CD4-positive, alpha-beta T cell treated with Interferon alpha-2 for 1 hour (primary cell): ENCODE measurements at regions not wholly inside any gene's neighbourhood (a gene's known extent, or its start where the extent isn't known, plus 50 kb on each side); places are given as distances from the start of the nearest gene placed in this dataset.
"Not testable (repeated sequence)": the region's sequence is repeated elsewhere in the genome, so short reads cannot be mapped to it uniquely, and the experiment has no call there.

Source experiments
- DNase-seq, 2 donors: peaks; one replicate each; pipeline ENCODE4 v3.0.0-alpha.2; 2020 to 2022

- no peak for DNase-seq
Measured at GRCh38 chr2:39923455-39923854, 144.4 kb upstream of the THUMPD2 start.

DNA sequence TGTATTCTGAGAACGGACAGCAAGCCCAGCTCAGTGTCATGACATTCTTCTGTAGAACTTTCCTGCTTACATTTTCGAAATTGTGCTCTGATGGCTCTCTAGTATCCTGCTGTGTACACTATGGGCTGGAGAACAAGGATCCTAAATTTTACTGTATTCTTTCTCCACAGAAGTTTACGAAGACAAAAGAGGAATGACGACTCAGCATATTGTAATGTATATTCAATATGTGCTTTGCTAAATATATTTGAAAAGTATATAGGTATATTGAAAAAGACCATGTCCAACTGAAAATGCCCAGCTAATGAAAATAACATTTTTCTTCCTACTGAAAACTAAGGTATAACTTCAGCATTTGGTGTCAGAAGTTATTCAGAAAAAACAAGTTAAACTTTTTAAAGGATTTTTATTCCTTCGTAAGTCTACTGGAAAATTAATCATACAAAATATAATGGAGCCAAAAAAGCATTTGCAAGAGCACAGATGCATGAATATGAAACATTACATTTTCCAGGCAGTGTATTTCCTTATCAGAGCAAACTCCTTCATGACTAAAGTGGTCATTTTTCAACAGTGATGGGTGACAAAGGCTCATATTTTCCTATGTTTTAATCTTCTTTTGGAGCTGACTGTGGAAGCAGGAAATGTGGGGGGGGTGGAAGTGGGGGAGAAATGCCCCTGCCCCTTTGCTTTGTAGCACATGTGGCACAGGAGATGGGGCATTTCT, 143.8 kb upstream of the THUMPD2 start:
- DNase-seq, result no peak

GRCh38 chr2:39920307-39920801, 141.3 kb upstream of the THUMPD2 start:
- DNase-seq, result no peak

DNA sequence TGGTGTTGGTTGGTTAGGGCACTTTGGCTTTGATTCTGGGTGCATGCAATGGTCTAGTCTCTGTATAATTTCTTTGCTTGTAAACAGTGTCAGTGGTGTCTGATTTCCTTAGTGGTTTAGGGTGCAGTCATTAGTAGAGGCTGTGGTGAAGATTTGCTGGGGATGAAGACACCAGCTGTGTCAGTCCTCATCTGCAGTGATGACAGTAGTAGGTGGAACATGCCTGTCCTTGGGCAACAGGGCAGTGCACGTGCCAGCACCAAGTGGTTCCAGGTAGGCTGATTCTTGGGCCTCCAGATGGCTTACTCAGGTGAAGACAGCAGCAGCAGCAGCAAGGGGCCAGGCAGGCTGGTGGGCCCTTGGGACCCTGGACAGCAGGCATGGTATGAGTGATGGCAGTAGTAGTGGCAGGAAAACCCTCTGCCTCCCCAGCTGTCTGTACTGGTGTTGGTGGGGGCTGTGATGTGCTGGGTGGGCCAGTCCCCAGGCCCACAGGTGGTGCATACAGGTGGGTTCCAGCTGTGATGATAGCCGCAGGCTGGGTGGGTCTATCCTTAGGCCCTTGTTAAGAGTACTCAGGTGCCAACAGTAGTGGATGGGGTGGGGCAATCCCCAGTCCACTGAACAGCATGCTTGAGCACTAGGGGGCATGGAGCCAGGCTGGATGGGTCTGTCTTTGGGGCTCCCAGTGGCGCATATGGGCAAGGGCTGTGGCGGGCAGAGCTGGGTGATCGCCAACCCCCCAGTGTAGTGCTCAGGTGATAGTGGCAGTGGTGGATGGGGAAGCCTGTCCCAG, 140.7 kb upstream of the THUMPD2 start:
- no peak for DNase-seq

GRCh38 chr2:39918886-39919285, 139.8 kb upstream of the THUMPD2 start:
- DNase-seq, result no peak

GRCh38 chr2:39917371-39917770, 138.3 kb upstream of the THUMPD2 start:
- DNase-seq, result not testable (repeated sequence)

DNA sequence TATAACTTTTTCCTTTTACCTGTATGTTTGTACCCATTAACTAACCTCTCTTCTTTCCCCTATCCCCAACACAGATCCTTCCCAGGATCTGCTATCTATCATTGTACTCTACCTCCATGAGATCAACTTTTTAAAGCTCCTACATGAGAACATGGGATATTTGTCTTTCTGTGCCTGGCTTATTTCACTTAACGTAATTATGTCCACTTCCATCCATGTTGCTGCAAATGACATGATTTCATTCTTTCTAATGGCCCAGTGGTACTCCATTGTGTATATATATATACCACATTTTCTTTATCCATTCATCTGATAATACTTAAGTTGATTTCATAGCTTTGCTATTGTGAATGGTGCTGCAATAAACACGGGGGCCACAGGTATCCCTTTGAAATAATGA, 135.9 kb upstream of the THUMPD2 start:
- DNase-seq, result no peak

- DNase-seq, result peak in 1 of 2 donors; percentile 27
Measured at GRCh38 chr2:39913648-39914461, 134.8 kb upstream of the THUMPD2 start.

DNA sequence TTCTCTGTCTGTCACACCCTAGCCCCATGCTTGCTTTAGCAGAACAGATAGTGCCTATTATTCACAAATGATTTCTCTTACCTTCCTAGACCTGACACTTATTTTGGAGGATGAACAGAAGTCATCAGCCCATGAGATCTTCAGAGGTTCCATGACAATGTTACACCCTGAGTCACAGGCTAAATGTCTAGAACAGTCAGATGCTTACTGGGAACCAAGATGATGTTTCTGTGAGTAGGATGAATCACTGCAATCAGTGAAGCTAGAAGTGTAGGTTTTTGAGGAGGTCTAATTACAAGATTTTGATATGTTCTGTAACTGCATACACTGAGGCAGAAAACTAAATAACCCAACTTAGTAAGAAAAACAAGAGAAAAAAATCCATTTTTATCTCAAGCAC, 123.0 kb upstream of the THUMPD2 start:
- DNase-seq, result no peak

GRCh38 chr2:39898934-39899333, 119.9 kb upstream of the THUMPD2 start:
- DNase-seq, result no peak

DNA sequence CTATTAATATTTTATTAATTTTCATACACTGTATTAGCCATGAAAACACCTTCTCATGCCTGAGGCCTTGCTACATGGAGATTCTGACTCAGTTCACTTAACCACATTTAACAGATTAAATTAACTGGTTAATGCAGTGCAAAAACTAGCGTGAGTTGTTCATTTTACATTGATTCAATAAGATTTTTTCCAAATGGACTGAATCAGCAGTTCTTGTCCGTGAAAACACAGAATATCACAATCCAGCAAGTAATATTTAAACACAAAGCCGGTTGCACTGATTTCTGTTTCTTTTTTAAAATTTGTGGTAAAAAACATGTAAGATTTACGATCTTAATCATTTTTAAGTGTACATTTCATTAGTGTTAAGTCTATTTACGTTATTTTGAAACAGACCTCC, 118.2 kb upstream of the THUMPD2 start:
- no peak for DNase-seq

DNA sequence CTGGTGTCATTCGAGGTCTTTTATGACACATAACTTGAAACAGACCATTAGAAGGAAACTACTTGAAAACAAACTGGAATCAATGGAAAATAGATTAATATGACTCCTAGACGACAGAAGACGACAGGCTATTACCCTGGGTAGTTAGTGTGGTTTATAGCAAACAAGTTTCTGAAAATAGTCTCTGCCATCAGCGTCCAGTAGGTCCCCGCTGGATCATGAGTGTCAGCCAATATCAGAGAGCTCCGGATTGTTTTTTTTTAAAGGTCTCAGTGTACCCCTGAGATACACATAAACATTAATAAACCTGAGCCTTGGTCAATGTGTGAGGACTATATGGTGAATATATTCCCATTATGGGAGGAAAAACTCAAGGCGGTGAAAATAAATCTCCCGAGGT, 115.0 kb upstream of the THUMPD2 start:
- DNase-seq, result no peak

DNA sequence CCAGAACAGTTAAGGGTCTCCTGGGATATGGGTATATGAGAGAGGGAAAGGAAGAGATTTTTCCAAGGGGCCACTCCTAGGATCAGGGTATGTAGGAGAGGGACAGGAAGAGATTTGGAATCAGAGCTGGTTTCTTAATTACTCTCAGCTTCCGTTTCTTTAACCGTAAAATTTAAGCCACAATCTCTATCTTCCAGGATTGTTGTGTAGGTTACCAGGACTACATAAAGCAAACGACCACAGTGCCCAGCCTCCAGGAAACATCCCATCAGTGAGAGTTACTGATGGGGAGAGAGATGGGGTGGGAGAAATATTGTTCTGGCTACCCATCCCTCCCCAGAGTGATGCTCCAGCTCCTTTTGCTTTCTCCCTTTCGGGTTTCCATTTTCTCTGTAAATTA, 114.6 kb upstream of the THUMPD2 start:
- no peak for DNase-seq

DNA sequence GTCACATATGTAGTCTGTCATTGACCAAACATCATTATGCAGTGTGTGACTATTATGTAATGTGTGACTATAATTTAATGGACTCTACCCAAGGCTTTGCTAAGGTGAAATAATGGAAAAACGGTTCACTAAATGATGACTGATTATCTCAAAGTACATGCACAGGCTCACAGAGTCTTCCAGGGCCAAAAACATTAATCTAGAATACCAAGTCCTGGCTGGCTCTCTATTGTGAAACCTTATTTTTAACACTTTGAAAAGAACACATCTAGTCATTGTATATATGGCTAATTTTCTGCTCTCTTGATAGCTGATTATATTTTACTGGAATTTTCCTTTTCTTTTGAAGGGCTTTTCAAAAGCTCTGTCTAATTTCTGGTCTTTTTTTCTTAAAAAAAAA, 102.9 kb upstream of the THUMPD2 start:
- DNase-seq, result no peak

- no peak for DNase-seq
Measured at GRCh38 chr2:39881494-39881893, 102.4 kb upstream of the THUMPD2 start.

DNA sequence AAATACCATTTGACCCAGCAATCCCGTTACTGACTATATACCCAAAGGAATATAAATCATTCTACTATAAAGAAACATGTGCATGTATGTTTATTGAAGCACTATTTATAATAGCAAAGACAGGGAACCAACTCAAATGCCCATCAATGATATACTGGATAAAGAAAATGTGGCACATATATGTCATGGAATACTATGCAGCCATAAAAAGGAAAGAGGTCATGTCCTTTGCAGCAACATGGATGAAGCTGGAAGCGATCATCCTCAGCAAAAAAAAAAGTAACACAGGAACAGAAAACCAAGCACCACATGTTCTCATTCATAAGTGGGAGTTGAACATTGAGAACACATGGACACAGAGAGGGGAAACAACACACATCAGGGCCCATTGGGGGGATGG, 99.9 kb upstream of the THUMPD2 start:
- DNase-seq, result not testable (repeated sequence)

- no peak for DNase-seq
Measured at GRCh38 chr2:39875914-39876267, 96.8 kb upstream of the THUMPD2 start.

GRCh38 chr2:39875182-39875913, 96.3 kb upstream of the THUMPD2 start:
- DNase-seq, result no peak

GRCh38 chr2:39874236-39874635, 95.2 kb upstream of the THUMPD2 start:
- no peak for DNase-seq

DNA sequence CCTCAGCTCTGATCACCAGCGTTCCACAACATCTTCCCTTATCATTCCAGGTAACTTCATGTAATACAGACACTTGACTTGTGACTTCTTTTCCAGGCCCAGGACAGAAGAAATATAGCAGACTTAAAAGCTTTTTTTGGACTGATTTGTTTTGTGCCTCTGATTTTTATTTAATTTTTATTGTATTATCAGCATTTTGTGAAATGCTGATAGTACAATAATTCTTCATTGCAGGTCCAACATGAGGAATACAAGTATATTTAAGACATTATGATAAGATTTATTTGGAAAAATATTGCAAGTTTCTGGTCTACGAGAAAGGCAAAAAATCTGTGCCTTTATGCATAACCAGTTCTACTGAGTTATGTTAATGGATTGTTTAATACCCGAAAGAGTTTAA, 94.5 kb upstream of the THUMPD2 start:
- DNase-seq, result no peak

DNA sequence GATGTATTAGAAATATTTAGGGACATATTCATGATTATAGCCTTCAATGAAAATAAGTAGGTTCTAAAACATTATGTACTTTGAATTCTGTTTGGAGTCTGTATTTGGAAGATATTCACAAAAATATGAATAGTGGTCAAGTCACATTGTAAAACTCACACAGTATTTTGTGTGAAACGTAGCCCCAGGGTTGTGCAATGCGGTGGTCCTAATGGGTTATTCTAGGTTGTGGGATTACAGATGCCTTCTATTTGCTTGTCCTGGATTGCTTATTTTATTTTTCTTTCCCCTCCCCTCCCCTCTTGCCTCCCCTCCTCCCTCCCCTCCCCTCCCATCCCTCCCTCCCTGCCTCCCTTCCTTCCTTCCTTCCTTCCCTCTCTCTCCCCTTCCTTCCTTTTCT, 93.7 kb upstream of the THUMPD2 start:
- DNase-seq, result no peak

DNA sequence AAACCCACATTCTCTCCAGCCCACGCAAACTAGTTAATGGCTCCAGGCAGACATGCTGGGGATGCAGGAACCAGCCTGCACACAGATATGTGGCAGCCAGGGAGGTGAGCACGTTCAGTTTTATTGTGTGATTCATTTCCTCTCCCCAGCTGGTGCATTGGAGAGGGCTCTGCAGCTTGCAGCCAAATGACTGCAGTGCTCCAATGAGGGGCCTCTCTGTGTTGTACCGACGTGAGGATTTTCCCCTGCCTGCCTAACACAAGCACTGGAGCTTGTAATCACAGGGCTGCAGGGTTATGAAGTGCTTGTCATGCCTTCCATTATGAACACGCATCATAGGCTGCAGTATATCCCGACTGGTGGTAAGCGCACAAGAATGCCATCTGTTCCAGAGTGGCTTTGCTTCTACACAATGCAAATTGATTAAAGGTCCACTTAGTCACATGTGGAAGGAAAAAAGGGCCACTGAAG, 92.3 kb upstream of the THUMPD2 start:
- no peak for DNase-seq

DNA sequence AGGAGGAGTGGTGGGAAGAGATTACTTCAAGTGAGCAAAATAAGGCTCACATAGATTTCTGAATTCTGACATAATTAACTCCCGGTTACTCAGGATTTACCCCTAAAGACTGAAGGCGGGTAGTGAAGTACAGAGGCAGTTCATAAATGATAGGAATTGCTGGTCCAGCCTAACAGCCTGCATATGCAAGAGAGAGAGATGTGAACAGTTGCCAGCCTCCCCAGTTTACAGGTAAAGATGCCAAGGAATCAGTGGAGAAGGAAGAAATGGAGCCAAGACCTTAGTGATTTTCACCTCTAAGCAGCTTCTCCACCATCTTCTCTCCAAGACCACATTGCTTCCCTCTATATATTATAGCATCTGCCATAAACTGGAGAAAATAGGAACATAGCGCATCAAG, 91.8 kb upstream of the THUMPD2 start:
- no peak for DNase-seq
